ENCODE measurements at regions not wholly inside any gene's neighbourhood (a gene's known extent, or its start where the extent isn't known, plus 50 kb on each side); places are given as distances from the start of the nearest gene placed in this dataset.
"Not testable (repeated sequence)": the region's sequence is repeated elsewhere in the genome, so short reads cannot be mapped to it uniquely, and the experiment has no call there.

DNA sequence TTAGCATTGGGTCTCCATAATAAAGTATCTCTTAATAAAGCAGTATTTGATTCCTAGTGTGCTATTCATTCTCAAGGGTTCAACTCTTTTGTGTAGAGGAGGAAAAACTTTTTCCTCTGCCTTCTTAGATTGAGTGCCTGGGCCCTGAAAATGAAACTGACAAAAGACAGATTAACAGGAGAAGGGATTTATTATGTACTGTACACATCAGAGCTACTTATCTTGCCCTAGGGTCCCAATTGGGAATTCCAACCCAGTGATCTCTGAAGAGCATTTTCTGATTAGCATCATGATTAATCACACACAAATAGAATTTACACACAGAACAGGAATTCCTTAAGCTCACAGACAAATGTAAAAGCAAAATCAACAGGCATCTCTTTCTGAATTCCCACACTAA lies 128.9 kb downstream of the CD164 start:
- DNase-seq: no peak

- DNase-seq: no peak
These were observed 129.8 kb downstream of the CD164 start for GRCh38 chr6:109252261-109253041.

- no peak for DNase-seq
These were observed 130.4 kb downstream of the CD164 start for GRCh38 chr6:109251839-109252238.

- DNase-seq: not testable (repeated sequence)
These were observed 131.6 kb downstream of the CD164 start for GRCh38 chr6:109250544-109251156.

- DNase-seq: no peak
These were observed 138.1 kb downstream of the CD164 start for GRCh38 chr6:109243863-109244825.

GRCh38 chr6:109242925-109243324 lies 139.3 kb downstream of the CD164 start:
- DNase-seq: no peak

DNA sequence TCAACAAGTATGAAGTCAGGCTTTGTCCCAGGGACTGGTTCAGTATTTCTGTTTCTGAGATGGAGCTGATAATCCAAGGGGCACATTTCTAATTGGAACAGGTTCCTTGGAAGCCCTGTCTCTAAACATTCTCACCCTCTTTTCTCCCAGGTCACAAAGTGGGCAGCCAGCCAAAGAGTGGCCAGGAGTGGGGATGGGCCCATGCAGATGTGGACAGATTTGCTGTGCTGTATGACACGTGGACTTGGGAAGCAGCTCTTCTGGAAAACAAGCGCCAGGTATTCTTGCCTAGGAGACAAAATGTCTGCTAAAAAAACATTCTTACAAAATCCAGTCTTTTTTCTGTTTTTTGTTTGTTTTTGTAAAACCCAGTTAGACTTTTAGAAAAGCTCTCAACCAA lies 140.2 kb downstream of the CD164 start:
- no peak for DNase-seq

DNA sequence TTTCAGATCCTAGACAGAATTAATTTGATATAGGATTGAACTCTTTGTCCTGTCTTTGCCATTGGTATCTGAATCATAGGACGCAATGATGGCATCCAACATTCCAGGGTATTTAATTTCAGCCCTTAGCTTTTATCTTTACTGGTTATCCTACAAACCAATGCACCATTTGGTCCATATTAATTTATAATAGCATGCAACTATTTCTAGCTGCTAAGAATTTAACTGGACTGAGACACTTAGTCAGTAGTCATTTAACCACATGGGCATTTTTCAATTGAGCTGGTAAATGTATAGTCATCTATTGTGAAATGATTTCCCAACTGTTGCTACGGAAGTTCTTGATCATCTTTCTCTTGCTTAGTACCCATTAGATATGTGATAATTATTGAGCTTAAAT lies 141.1 kb downstream of the CD164 start:
- peak; percentile 89 to 92 for DNase-seq

DNA sequence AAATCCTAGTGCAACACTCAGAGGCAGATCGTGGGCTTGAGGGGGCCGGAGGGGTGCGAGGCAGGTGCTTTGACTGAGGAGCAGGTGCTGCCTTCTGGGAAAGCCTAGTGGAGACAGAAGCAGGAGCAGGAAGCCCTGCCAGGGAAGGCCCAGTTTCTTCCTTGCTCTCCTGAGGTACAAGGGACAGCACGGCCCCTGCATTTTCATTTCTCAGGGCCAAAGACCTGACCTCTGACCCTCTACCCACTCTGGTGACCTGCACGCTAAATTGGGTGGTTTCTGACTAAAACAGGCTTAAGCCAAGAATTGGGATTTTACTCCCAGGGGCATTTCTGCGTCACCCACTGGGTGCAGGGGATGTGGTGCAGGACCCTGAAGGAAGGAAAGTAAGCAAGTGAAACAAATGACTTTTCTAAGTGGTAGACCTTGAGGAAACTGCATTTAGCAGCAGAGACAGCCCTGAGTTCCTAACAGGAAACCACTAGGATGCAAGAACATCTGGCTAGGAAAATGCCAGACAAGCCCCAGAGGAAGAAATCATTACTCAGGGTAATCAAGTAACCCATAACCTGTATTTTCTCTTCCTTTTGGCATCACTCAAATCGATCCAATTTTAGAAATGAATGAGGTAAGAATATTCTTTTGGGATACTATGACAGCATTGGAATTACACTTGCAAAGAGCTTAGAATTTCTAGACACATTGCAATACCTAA lies 141.7 kb downstream of the CD164 start:
- no peak for DNase-seq

DNA sequence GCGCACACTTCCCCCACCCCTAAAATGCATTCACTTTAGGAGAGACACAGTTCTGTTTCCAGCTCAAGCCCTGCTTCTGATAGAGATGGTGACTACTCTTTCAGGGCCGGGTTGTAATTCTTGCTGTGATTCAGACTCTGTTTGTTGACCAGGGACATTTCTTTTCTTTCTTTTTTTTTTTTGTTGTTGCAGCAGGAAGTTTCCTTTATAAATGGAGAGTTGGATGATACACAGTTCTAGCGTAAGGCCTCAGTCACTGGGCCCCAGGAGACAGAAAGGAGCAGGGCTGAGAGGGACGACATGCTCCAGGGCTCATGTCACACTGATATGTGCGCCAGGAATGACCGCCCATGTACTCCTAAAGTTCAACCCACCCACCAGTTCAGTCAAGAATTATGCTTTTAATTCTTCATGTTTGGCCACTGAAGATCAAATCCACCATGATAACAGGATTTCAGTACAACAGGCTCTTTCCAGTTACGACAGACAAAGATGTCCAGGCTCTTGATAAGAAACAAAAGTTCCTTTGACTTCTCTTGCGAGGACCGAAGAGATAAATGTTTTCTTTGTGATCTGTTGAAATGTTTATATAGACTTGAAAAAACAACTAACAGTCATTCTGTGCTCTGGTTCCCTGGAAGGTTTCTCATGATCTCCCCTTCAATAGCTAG lies 142.5 kb downstream of the CD164 start:
- DNase-seq: no peak

DNA sequence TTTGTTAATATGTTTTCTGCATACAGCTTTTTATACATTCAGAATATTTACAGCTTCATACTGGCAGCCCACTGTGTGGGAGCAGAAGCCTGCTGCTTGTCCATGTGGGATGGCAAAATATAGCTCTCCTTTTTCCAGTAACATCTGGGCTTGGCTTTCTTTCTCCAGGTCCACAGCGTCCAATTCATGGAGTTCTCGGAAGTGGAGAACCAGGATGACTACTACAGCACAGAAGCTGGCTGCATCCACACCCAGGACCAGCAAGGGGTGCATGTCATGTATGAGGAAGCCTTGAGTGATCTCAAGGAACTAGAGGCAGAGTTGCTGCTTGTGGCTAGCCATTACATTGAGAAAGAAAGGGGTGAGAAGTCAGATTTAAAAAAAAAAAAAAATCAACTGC lies 143.1 kb downstream of the CD164 start:
- DNase-seq: peak; percentile 46 to 69

DNA sequence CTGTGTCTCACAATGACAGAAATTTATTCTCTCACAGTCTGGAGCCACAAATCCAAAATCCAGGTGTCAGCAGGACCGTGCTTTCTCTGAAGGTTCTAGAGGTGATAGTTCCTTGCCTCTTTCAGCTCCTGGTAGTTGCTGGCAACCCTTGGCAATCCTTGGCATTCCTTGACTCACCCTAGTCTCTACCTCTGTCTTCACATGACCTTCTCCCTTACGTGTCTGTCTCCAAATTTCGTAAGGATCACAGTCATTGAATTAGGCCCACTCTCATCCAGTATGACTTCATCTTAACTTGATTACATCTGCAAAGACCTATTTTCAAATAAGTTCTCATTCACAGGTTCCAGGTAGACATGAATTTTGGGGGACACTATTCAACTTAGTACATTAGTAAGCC lies 143.1 kb downstream of the CEP57L1 start:
- DNase-seq: peak; percentile 36 to 67

DNA sequence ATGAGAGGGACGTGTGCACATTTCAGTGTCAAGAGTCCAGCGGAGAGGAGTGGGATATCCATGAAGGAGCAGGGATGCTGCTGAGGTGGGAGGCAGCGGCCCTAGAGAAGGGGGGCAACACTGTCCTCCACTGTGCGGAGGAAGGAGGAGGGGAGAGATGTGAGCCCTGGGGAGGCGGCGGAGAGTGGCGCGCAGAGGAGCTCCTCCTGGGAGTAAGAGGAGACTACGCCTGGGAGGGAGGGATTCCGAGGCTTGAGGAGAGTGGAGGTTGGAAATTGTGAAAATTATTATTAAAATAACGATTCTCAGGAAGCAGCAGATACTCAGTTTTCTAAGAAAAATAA lies 142.7 kb downstream of the CEP57L1 start:
- no peak for DNase-seq

DNA sequence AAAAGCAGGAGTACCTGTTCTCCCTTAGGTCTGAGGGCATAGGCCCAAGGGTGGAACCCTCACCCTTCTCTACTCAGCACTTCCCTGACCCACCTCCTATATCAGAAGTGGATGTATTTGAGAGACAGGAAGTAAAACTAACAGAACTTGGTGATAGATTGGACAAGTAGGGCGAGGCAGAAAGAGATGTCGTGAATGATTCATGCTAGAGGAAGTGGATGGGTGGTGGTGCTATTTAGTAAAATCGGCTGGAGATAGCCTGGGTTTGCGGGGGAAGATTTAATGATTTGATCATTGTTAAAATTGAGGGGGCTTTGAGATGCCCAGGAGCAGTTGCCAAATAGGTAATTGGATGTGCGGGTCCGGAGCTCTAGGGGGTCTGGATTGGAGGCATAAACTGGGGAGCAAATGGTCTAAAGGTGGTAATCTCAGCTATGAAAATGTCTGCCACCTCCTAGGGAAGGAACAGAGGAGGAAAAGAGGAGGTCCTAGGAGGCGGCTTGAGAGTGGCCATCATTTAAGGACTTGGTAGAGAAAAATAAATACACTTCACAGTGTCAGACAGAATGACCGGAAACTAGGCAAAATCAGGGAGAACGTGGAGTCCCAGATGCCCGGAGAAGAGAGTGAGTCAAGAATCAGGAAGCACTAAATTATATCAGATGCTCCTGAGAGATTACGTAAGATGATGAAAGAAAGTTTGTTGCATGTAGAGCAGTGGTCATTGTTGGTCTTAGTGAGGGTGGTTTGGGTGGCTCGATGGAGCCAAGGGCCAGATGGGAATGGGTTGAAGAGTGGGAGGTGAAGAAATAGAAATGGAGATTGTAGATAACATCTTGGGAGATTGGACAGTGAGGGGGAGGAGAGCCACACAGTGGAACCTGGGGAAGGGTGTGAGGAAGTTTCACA lies 142.0 kb downstream of the CEP57L1 start:
- DNase-seq: peak; percentile 75 to 83

DNA sequence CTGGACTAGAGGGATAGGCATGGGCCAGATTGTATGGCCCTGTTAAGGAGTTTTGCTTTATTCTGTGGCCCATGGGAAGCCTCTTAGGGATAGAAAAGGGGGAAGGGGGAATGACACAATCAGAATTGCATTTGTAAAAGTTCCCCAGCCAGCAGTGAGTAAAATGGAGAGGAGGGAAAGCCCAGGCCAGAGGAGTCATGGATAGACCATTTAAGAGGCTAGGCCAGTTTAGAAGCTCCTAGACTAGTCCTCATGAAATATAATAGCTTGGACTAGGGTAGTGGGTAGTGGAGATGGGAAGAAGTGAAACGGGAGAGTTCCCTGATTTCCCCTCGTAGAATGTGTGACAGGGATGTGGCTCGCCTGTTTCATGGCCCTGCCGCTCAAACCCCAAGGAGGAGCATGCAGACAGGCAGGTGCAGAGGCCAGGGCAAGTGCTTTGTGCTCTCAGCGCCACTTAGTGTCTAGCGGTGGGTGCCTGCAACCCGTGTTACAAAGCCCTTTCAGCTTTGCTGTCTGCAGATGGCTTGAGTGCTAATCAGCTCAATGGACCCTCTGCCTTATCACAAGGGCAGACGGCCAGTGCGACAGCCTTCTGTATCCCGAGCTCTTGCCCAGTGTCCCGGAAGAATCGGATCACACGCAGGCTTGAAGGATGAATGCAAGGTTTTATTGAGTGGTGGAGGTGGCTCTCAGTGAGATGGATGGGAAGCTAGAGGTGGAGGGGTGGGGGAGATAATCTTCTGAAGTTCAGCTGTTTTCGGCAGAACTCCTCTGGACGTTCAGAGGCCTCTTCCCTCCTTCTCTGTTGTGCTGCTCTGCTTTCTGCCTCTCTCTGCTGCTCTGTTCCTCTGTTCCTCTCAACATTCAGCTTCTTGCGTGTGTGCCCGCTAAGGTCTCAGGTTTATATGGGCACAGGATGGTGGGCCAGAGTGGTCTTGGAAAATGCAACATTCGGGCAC lies 141.1 kb downstream of the CEP57L1 start:
- peak; percentile 73 to 84 for DNase-seq

- DNase-seq: peak; percentile 32 to 37
These were observed 140.3 kb downstream of the CEP57L1 start for GRCh38 chr6:109235481-109236038.

- DNase-seq: no peak
These were observed 135.1 kb downstream of the CEP57L1 start for GRCh38 chr6:109230453-109230852.

DNA sequence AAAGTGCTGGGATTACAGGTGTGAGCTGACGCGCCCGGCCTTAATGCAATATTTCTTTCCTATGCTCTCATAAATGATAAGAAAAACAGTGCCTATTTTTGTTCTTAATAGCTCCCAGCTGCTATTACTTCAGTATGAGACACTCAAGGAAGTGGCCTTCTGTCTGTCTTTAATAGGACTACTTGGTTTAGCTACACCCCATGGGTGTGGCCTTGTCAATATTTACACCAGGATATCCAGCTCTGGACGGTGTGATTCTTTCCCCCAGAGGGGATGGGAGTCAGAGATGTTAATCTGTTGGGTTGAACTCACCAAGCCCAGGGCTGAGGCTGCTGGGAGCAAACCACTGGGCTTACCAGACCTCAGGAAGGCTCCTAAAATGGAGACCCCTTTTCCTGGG lies 134.2 kb downstream of the CEP57L1 start:
- DNase-seq: no peak

GRCh38 chr6:109227646-109228045 lies 132.3 kb downstream of the CEP57L1 start:
- DNase-seq: no peak

- DNase-seq: no peak
These were observed 131.0 kb downstream of the CEP57L1 start for GRCh38 chr6:109226353-109226752.
